Fibroblast of lung (primary cell): ENCODE measurements at regions not wholly inside any gene's neighbourhood (a gene's known extent, or its start where the extent isn't known, plus 50 kb on each side); places are given as distances from the start of the nearest gene placed in this dataset.

ENCODE experiments used
- DNase-seq, 2 donors: peaks; one replicate each; pipeline versions ENCODE4 v3.0.0 to v3.0.0-alpha.2; 2010; ENCODE audit warnings: low read depth in 2 of 2
- H2AFZ ChIP-seq: 2 replicates; pipeline ENCODE4 v1.5.1; 2012; ENCODE audit warnings: low read length, control low read depth, inconsistent platforms
- H3K27ac ChIP-seq: 2 replicates; pipeline ENCODE4 v1.5.1; 2011; ENCODE audit warnings: low read length, control low read depth; ENCODE audit not compliant: insufficient read depth
- H3K27me3 ChIP-seq: 2 replicates; pipeline ENCODE4 v1.5.1; 2011; ENCODE audit warnings: mild to moderate bottlenecking, low read length; ENCODE audit not compliant: control insufficient read depth, insufficient read depth
- H3K36me3 ChIP-seq: 2 replicates; pipeline ENCODE4 v1.5.1; 2011; ENCODE audit warnings: low read length; ENCODE audit not compliant: control insufficient read depth, insufficient read depth
- H3K4me1 ChIP-seq: 2 replicates; pipeline ENCODE4 v1.5.1; 2011; ENCODE audit warnings: low read length; ENCODE audit not compliant: control insufficient read depth, insufficient read depth; ENCODE audit errors: extremely low read depth
- H3K4me2 ChIP-seq: 2 replicates; pipeline ENCODE4 v1.5.1; 2011; ENCODE audit warnings: low read length, control low read depth; ENCODE audit not compliant: insufficient read depth; ENCODE audit errors: extremely low read depth
- H3K4me3 ChIP-seq, 4 experiments: fragments of 200-600 bp in 1 of 4; sonication (generic) in 1 of 4; replicated peaks in 1 of 4; 2 replicates each; pipeline ENCODE4 v1.5.1; 2011 to 2016; ENCODE audit warnings: low read length in 4 of 4, low read depth in 3 of 4, mild to moderate bottlenecking in 3 of 4, control low read depth in 2 of 4, inconsistent platforms in 1 of 4, mixed read lengths in 1 of 4; ENCODE audit not compliant: insufficient read depth in 1 of 4; ENCODE audit errors: control extremely low read depth in 1 of 4
- H3K79me2 ChIP-seq: 2 replicates; pipeline ENCODE4 v1.5.1; 2012; ENCODE audit warnings: mild to moderate bottlenecking, low read length, inconsistent platforms; ENCODE audit not compliant: control insufficient read depth, insufficient read depth
- H3K9ac ChIP-seq: 2 replicates; pipeline ENCODE4 v1.5.1; 2011; ENCODE audit warnings: mild to moderate bottlenecking, low read length, control low read depth; ENCODE audit not compliant: insufficient read depth
- H3K9me3 ChIP-seq: 2 replicates; pipeline ENCODE4 v1.5.1; 2012; ENCODE audit warnings: low read depth, low read length; ENCODE audit not compliant: control insufficient read depth, insufficient read depth
- H4K20me1 ChIP-seq: 2 replicates; pipeline ENCODE4 v1.5.1; 2011; ENCODE audit warnings: low read length; ENCODE audit not compliant: control insufficient read depth, insufficient read depth; ENCODE audit errors: extremely low read depth
- CTCF ChIP-seq, 2 donors: IDR thresholded peaks in 1 of 2; conservative IDR thresholded peaks in 1 of 2; 1 replicate in 1 of 2; 2 replicates in 1 of 2; pipeline ENCODE4 v1.5.1; 2011 to 2012; ENCODE audit warnings: low read length in 2 of 2, control low read depth in 1 of 2, inconsistent platforms in 1 of 2, low read depth in 1 of 2, mild to moderate bottlenecking in 1 of 2
- EZH2 ChIP-seq: IDR thresholded peaks from 2 replicates; pipeline ENCODE4 v1.5.1; 2012; ENCODE audit warnings: low read length, control low read depth, mild to moderate bottlenecking; ENCODE audit errors: missing control alignments

- Histone ChIP-seq H3K27me3 (no peaks in the 10 kb centered on the region), H3K9ac (no peak overlapping the region), H3K4me3 (no peak overlapping the region), H4K20me1 (no peaks in the 10 kb centered on the region), H3K9me3 (no peaks in the 10 kb centered on the region), H2AFZ (no peak overlapping the region), H3K4me1 (no peaks in the 10 kb centered on the region), H3K4me2 (no peak overlapping the region), H3K79me2 (no peaks in the 10 kb centered on the region), H3K27ac (no peak overlapping the region), H3K36me3 (no peaks in the 10 kb centered on the region)
- TF ChIP-seq CTCF (conservative IDR thresholded peaks at IDR 0.05 in 1 of 2, IDR thresholded peaks at IDR 0.05 in 1 of 2; ENCODE audit: low read depth in 1 of 2, low read length in 2 of 2), result no peak
- DNase-seq, result no peak
These were observed 252.1 kb upstream of the RTL1 start for GRCh38 chr14:101155575-101155974.

- Histone ChIP-seq H3K4me3 (no peak overlapping the region), H3K4me1 (no peaks in the 10 kb centered on the region), H3K27ac (no peak overlapping the region), H3K79me2 (no peaks in the 10 kb centered on the region), H3K9me3 (no peaks in the 10 kb centered on the region), H3K36me3 (no peaks in the 10 kb centered on the region), H2AFZ (no peak overlapping the region), H3K27me3 (no peaks in the 10 kb centered on the region), H3K9ac (no peak overlapping the region), H4K20me1 (no peaks in the 10 kb centered on the region), H3K4me2 (no peak overlapping the region)
- no peak for DNase-seq
- TF ChIP-seq CTCF (conservative IDR thresholded peaks at IDR 0.05 in 1 of 2, IDR thresholded peaks at IDR 0.05 in 1 of 2; ENCODE audit: low read depth in 1 of 2, low read length in 2 of 2), result no peak
- no peak for TF ChIP-seq EZH2
These were observed 263.9 kb upstream of the RTL1 start for GRCh38 chr14:101167428-101167827.

GRCh38 chr14:101169267-101169666, 265.7 kb upstream of the RTL1 start:
- H3K4me2 ChIP-seq, result no peak overlapping the region
- no peaks in the 10 kb centered on the region for H4K20me1 ChIP-seq
- no peaks in the 10 kb centered on the region for H3K9me3 ChIP-seq
- no peak overlapping the region for H2AFZ ChIP-seq
- no peak for DNase-seq
- H3K4me3 ChIP-seq, result no peak overlapping the region
- H3K27me3 ChIP-seq, result no peaks in the 10 kb centered on the region
- H3K36me3 ChIP-seq, result no peaks in the 10 kb centered on the region
- no peaks in the 10 kb centered on the region for H3K4me1 ChIP-seq
- TF ChIP-seq CTCF (conservative IDR thresholded peaks at IDR 0.05 in 1 of 2, IDR thresholded peaks at IDR 0.05 in 1 of 2; ENCODE audit: low read depth in 1 of 2, low read length in 2 of 2), result no peak
- no peak for TF ChIP-seq EZH2
- no peak overlapping the region for H3K9ac ChIP-seq
- H3K79me2 ChIP-seq, result no peaks in the 10 kb centered on the region
- H3K27ac ChIP-seq, result no peak overlapping the region
